Tibial nerve (tissue), 4 donors: ENCODE measurements at regions not wholly inside any gene's neighbourhood (a gene's known extent, or its start where the extent isn't known, plus 50 kb on each side); places are given as distances from the start of the nearest gene placed in this dataset.

Source experiments
- DNase-seq, 2 donors: peaks; one replicate each; pipeline ENCODE4 v3.0.0-alpha.2; 2019; ENCODE audit warnings: low spot score in 2 of 2
- H3K27ac ChIP-seq, 4 donors: fragments of 200-600 bp; sonication (generic) in 3 of 4; one replicate each; pipeline ENCODE4 v1.5.1; 2017 to 2019; ENCODE audit warnings: mild to moderate bottlenecking in 1 of 4
- H3K27me3 ChIP-seq, 2 donors: fragments of 200-600 bp; sonication (generic) in 1 of 2; one replicate each; pipeline versions ENCODE4 v1.5.1 to v1.6.0; 2017 to 2019
- H3K36me3 ChIP-seq, 3 donors: fragments of 200-600 bp; sonication (generic); one replicate each; pipeline ENCODE4 v1.5.1; 2018 to 2019
- H3K4me1 ChIP-seq, 4 donors: fragments of 200-600 bp; sonication (generic) in 3 of 4; one replicate each; pipeline ENCODE4 v1.5.1; 2017 to 2019
- H3K4me3 ChIP-seq, 4 donors: fragments of 200-600 bp; sonication (generic) in 3 of 4; one replicate each; pipeline ENCODE4 v1.5.1; 2017 to 2019; ENCODE audit warnings: mild to moderate bottlenecking in 1 of 4, moderate library complexity in 1 of 4
- H3K9me3 ChIP-seq, 4 donors: fragments of 200-600 bp; sonication (generic) in 3 of 4; one replicate each; pipeline ENCODE4 v1.5.1; 2017 to 2019
- EP300 ChIP-seq, 2 donors: sonication (generic); formaldehyde crosslinking; IDR thresholded peaks; one replicate each; pipeline ENCODE4 v1.6.1; 2017; ENCODE audit warnings: antibody characterized with exemption in 2 of 2, mild to moderate bottlenecking in 1 of 2
- POLR2A ChIP-seq, 2 donors: fragments of 450-650 bp; IDR thresholded peaks; one replicate each; pipeline ENCODE4 v1.6.1; 2017; ENCODE audit warnings: antibody characterized with exemption in 2 of 2, mild to moderate bottlenecking in 2 of 2, moderate library complexity in 2 of 2
- WGBS, 2 donors: methylation state at CpG; one replicate each; pipeline ENCODE4 v1.1.5; 2018; 5-methylcytosine and 5-hydroxymethylcytosine counted together
- TF ChIP-seq, protein P1 (sequence below), 5 experiments: fragments of 200-600 bp in 3 of 5; fragments of 450-650 bp in 2 of 5; sonication (generic) in 3 of 5; IDR thresholded peaks; one replicate each; pipeline ENCODE4 v1.5.1; 2016 to 2019; ENCODE audit warnings: antibody characterized with exemption in 5 of 5, mild to moderate bottlenecking in 3 of 5, moderate library complexity in 2 of 5

DNA sequence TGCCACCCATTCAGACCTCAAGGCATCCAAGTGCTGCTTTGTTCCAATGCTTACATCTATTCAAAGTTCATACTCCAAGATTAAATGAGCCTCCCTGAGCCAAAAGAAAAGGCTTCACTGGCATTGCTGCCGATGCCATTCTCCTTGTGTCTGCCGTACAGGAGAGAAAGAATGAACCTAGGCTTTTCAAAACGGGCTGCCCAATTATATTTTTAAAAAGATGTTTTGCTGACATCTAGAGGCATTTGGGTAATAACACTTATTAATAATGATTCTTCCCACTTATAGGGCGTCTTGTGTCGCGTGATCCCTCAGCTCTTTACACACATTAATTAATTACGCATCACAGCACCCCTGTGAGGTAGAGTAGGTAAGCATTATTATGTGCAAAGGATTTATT, 545.6 kb downstream of the PKHD1 start:
- TF ChIP-seq POLR2A (IDR thresholded peaks at IDR 0.05) (no peak), EP300 (IDR thresholded peaks at IDR 0.05) (no peak)
- TF ChIP-seq, protein P1, sequence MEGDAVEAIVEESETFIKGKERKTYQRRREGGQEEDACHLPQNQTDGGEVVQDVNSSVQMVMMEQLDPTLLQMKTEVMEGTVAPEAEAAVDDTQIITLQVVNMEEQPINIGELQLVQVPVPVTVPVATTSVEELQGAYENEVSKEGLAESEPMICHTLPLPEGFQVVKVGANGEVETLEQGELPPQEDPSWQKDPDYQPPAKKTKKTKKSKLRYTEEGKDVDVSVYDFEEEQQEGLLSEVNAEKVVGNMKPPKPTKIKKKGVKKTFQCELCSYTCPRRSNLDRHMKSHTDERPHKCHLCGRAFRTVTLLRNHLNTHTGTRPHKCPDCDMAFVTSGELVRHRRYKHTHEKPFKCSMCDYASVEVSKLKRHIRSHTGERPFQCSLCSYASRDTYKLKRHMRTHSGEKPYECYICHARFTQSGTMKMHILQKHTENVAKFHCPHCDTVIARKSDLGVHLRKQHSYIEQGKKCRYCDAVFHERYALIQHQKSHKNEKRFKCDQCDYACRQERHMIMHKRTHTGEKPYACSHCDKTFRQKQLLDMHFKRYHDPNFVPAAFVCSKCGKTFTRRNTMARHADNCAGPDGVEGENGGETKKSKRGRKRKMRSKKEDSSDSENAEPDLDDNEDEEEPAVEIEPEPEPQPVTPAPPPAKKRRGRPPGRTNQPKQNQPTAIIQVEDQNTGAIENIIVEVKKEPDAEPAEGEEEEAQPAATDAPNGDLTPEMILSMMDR (IDR thresholded peaks at IDR 0.05) = no peak
- Histone ChIP-seq H3K36me3 (no peaks in the 10 kb centered on the region), H3K4me3 (no peak overlapping the region), H3K9me3 (no peaks in the 10 kb centered on the region), H3K27me3 (no peaks in the 10 kb centered on the region), H3K4me1 (no peaks in the 10 kb centered on the region), H3K27ac (no peak overlapping the region)
- WGBS, 2 donors = 29 to 60% methylated on average over 7 of the region's 7 CpGs
- no peak for DNase-seq

DNA sequence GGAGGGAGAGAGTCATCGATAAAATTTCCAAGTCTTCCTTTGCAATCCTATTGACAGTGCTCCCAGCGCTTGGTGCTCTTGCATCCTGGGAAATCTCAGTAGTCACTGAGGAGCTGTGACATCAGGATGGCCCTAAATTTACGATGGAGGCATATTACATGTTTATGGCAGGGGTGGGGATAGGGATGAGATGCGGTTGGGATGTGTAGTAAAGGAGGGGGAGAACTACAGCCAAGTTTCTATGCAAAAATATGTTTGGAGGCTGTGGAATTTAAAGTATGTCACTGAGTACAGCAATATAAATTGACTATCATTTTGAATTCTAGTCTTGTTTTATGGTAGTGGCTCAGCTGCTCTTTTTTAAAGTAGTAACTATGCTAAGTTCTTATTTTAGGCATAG, 544.9 kb downstream of the PKHD1 start:
- H3K9me3 ChIP-seq = no peaks in the 10 kb centered on the region

DNA sequence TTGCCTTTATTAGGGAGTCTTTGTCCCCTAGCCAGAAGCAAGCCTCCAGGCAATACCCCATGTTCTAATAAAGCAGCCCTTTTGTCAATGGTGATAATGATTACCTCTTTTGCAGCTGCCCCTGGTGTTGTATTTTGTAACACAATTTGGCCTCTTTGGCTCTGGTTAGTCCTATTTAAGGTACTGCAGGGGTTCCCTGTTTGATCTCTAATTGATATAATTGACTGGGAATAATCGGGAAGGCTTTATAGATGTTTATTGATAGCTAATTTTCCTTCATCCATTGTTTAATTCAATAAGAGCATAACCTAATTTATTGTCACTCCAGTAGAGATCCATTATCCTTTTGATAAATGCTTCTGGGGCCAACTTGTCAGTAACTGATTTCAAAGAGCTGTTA, 537.2 kb downstream of the PKHD1 start:
- Histone ChIP-seq H3K4me1 (no peaks in the 10 kb centered on the region), H3K27me3 (no peaks in the 10 kb centered on the region), H3K27ac (no peak overlapping the region), H3K4me3 (no peak overlapping the region), H3K9me3 (no peaks in the 10 kb centered on the region), H3K36me3 (no peaks in the 10 kb centered on the region)
- TF ChIP-seq, protein P1 (IDR thresholded peaks at IDR 0.05) = no peak
- TF ChIP-seq POLR2A (IDR thresholded peaks at IDR 0.05) = no peak
- TF ChIP-seq EP300 (IDR thresholded peaks at IDR 0.05) = no peak
- WGBS, 2 donors = 21 to 41% methylated on average over 1 of the region's 1 CpG
- no peak for DNase-seq

More for the DNA sequence above, 544.9 kb downstream of the PKHD1 start:
- H3K4me1 ChIP-seq = no peaks in the 10 kb centered on the region
- 39 to 42% methylated on average over 4 of the region's 4 CpGs for WGBS, 2 donors
- TF ChIP-seq, protein P1 (IDR thresholded peaks at IDR 0.05) = no peak
- no peak for TF ChIP-seq POLR2A (IDR thresholded peaks at IDR 0.05)
- no peak for TF ChIP-seq EP300 (IDR thresholded peaks at IDR 0.05)
- H3K4me3 ChIP-seq = no peak overlapping the region
- no peak for DNase-seq
- H3K27me3 ChIP-seq = no peaks in the 10 kb centered on the region
- H3K36me3 ChIP-seq = no peaks in the 10 kb centered on the region
- no peak overlapping the region for H3K27ac ChIP-seq

DNA sequence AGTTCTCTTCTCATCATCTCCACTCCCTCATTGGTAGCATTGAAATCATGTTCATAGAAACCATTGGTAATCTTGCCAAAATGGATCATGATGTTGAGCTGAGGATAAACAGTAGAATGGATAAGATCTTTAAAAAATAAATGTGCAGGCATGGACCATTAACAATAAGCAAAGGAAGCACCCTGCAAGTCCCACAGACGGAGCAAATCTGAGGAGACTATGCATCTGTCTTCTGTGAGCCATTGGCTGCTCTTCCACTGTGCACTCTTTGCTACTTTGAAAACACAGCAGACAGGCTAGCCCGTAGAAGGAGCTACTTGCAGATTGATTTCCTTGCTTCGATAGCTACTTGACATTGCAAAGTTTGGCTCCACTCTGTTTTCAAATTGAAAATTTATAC, 535.0 kb downstream of the PKHD1 start:
- DNase-seq = no peak

DNA sequence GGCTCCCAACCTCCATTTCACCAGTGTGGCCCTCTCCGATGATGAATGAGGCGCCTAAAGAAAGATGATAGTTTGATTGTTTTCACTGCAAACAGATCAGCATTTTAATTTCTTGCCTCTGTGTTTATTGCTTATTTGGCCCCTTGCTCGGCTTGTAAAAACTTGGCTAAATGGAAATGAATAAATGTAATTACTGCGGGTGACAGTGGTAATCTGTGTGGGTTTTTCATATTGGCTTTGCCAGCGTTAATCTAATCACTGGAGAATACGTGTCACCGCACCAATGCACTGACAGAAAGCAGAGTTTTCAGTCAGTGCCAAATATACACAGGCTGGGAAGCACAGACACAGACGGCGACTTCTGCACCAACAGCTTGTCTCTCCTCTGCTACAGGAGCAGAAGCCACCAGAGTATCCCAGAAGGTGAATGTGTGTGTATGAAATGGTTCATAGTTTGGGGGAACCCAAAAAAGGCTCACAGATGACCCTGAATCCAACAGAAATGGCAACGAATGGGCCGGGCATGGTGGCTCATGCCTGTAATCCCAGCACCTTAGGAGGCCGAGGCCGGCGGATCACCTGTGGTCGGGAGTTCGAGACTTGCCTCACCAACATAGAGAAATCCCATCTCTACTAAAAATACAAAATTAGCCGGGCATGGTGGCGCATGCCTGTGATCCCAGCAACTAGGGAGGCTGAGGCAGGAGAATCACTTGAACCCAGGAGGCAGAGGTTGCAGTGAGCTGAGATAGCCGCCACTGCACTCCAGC, 534.0 kb downstream of the PKHD1 start:
- DNase-seq = no peak
- Histone ChIP-seq H3K36me3 (no peaks in the 10 kb centered on the region), H3K4me3 (no peak overlapping the region), H3K27me3 (no peaks in the 10 kb centered on the region), H3K27ac (no peak overlapping the region), H3K4me1 (no peaks in the 10 kb centered on the region), H3K9me3 (no peaks in the 10 kb centered on the region)
- TF ChIP-seq, protein P1 (IDR thresholded peaks at IDR 0.05) = no peak
- WGBS, 2 donors = 78 to 85% methylated on average over 19 of the region's 19 CpGs

More for the DNA sequence above, 535.0 kb downstream of the PKHD1 start:
- no peaks in the 10 kb centered on the region for H3K36me3 ChIP-seq
- 43 to 59% methylated on average over 3 of the region's 3 CpGs for WGBS, 2 donors
- no peaks in the 10 kb centered on the region for H3K27me3 ChIP-seq
- no peaks in the 10 kb centered on the region for H3K4me1 ChIP-seq
- no peak overlapping the region for H3K27ac ChIP-seq
- no peak for TF ChIP-seq POLR2A (IDR thresholded peaks at IDR 0.05)
- TF ChIP-seq, protein P1 (IDR thresholded peaks at IDR 0.05) = no peak
- TF ChIP-seq EP300 (IDR thresholded peaks at IDR 0.05) = no peak
- H3K9me3 ChIP-seq = no peaks in the 10 kb centered on the region
- no peak overlapping the region for H3K4me3 ChIP-seq
